K562 (cell line): ENCODE measurements at regions not wholly inside any gene's neighbourhood (a gene's known extent, or its start where the extent isn't known, plus 50 kb on each side); places are given as distances from the start of the nearest gene placed in this dataset.

ENCODE experiments used
- BCL6 ChIP-seq: fragments of 250-450 bp; sonication (Bioruptor Pico); IDR thresholded peaks from 2 replicates; pipeline ENCODE4 v1.4.0; 2020
- CHD1 ChIP-seq: fragments of 200-600 bp; sonication (generic); IDR thresholded peaks from one replicate; pipeline ENCODE4 v1.6.1; 2012; ENCODE audit warnings: mild to moderate bottlenecking, moderate library complexity, low read length, inconsistent platforms
- FOXA1 ChIP-seq: fragments of 450-650 bp; IDR thresholded peaks from 2 replicates; pipeline ENCODE4 v1.6.1; 2016; ENCODE audit warnings: mild to moderate bottlenecking, borderline replicate concordance
- FOXJ3 ChIP-seq: sonication (generic); formaldehyde crosslinking; IDR thresholded peaks from 2 replicates; pipeline ENCODE4 v1.4.0; 2020; ENCODE audit warnings: mild to moderate bottlenecking, missing genetic modification reagents
- HBP1 ChIP-seq: fragments of 450-650 bp; formaldehyde crosslinking; IDR thresholded peaks from 2 replicates; pipeline ENCODE4 v1.4.0; 2022; ENCODE audit warnings: missing genetic modification characterization
- HES1 ChIP-seq: fragments of 450-650 bp; IDR thresholded peaks from 2 replicates; pipeline ENCODE4 v1.6.1; 2016; ENCODE audit warnings: low read depth, mild to moderate bottlenecking, moderate library complexity
- KAT8 ChIP-seq: fragments of 450-650 bp; IDR thresholded peaks from 2 replicates; pipeline ENCODE4 v1.6.1; 2016; ENCODE audit warnings: low read depth, mild to moderate bottlenecking
- POLR2A ChIP-seq: fragments of 450-650 bp; conservative IDR thresholded peaks from 2 replicates; pipeline ENCODE4 v1.6.1; 2016
- TEAD4 ChIP-seq, 2 experiments: sonication (generic) in 1 of 2; formaldehyde crosslinking in 1 of 2; IDR thresholded peaks; 2 replicates each; pipeline versions ENCODE4 v1.6.1 to v1.8.0; 2012 to 2022; ENCODE audit warnings: borderline replicate concordance in 1 of 2, inconsistent platforms in 1 of 2, low read length in 1 of 2, mild to moderate bottlenecking in 1 of 2, missing genetic modification reagents in 1 of 2
- ZBTB2 ChIP-seq: fragments of 450-650 bp; IDR thresholded peaks from 2 replicates; pipeline ENCODE4 v1.6.1; 2016; ENCODE audit warnings: antibody characterized with exemption
- ZNF146 ChIP-seq: IDR thresholded peaks from one replicate; pipeline ENCODE4 v1.6.1; 2018; ENCODE audit warnings: missing compliant biosample characterization; ENCODE audit not compliant: unreplicated experiment
- ZNF253 ChIP-seq: fragments of 250-450 bp; sonication (Bioruptor Pico); conservative IDR thresholded peaks from 2 replicates; pipeline ENCODE4 v1.6.1; 2021; ENCODE audit warnings: mild to moderate bottlenecking
- ZNF384 ChIP-seq: IDR thresholded peaks from 2 replicates; pipeline ENCODE4 v1.6.1; 2012; ENCODE audit warnings: low read depth, low read length, improper control_type of control experiment

- TF ChIP-seq ZNF146 (no peak), TEAD4 (IDR thresholded peaks at IDR 0.05; ENCODE audit: low read length) (no peak), TEAD4 (CRISPR knock-in tag; IDR thresholded peaks at IDR 0.05; ENCODE audit: borderline replicate concordance) (no peak), ZNF253 (no peak), HES1 (no peak), HBP1 (CRISPR knock-in tag) (no peak), ZNF384 (no peak), FOXJ3 (no peak), KAT8 (no peak), CHD1 (no peak), FOXA1 (no peak), ZBTB2 (no peak), POLR2A (no peak), BCL6 (CRISPR knock-in tag) (no peak)
Measured at GRCh38 chr4:8703401-8703696, 110.8 kb downstream of the CPZ start.
